GM12878 (cell line): ENCODE measurements at regions not wholly inside any gene's neighbourhood (a gene's known extent, or its start where the extent isn't known, plus 50 kb on each side); places are given as distances from the start of the nearest gene placed in this dataset.

Source experiments
- ATAC-seq: fragments of 200-7000 bp; cut with Tn5 transposase; 3 replicates; pipeline ENCODE4 v1.9.1; 2020; ENCODE audit warnings: mild to moderate bottlenecking, moderate library complexity
- BruUV-seq: library from RNA; stranded (reverse); fragments of 400-500 nt; replicated peaks from 2 replicates; lab custom pipeline; 2021; lab: Mats Ljungman, UMichigan
- CTCF ChIA-PET: fragments of 300-600 bp; sonication (Branson Sonifier 250); formaldehyde crosslinking; extraction: SDS; loops from one replicate; lab custom pipeline; 2021; ENCODE audit warnings: inconsistent platforms; lab: Yijun Ruan, JAX
- POLR2A ChIA-PET: fragments of 350-600 bp; formaldehyde crosslinking; extraction: SDS; loops from one replicate; lab custom pipeline; 2021; ENCODE audit warnings: inconsistent platforms; lab: Charles Lee
- RAD21 ChIA-PET: fragments of 300-600 bp; sonication (Branson Sonifier 250); formaldehyde crosslinking; loops from one replicate; lab custom pipeline; 2023; ENCODE audit warnings: antibody characterized with exemption; ENCODE audit not compliant: unreplicated experiment; lab: Charles Lee
- SMC1A ChIA-PET: fragments of 300-600 bp; sonication (Branson Sonifier 250); formaldehyde crosslinking; loops from one replicate; lab custom pipeline; 2023; ENCODE audit not compliant: unreplicated experiment, uncharacterized antibody; lab: Charles Lee
- DNase-seq: peaks from one replicate; pipeline ENCODE4 v3.0.0-alpha.2; 2011; ENCODE audit warnings: low read depth, low spot score
- FAIRE-seq: peaks from 3 replicates; lab custom pipeline; 2011; peaks lifted over from hg19 to GRCh38; lab: Jason Lieb, UNC
- H2AFZ ChIP-seq: 2 replicates; pipeline ENCODE4 v1.6.0; 2011; ENCODE audit warnings: low read depth, low read length, control low read depth; ENCODE audit not compliant: control insufficient read depth
- H3K27ac ChIP-seq: 2 replicates; pipeline ENCODE4 v1.5.1; 2011; ENCODE audit warnings: control low read depth; ENCODE audit not compliant: control insufficient read depth, insufficient read depth
- H3K27me3 ChIP-seq, 2 experiments: replicated peaks in 1 of 2; 2 replicates each; pipeline versions ENCODE4 v1.6.0 to v1.6.1; 2011; ENCODE audit warnings: low read length in 1 of 2; ENCODE audit not compliant: control insufficient read depth in 2 of 2, insufficient read depth in 2 of 2
- H3K36me3 ChIP-seq, 2 experiments: 2 replicates each; pipeline ENCODE4 v1.5.1; 2011; ENCODE audit warnings: low read length in 1 of 2; ENCODE audit not compliant: control insufficient read depth in 2 of 2, insufficient read depth in 2 of 2
- H3K4me1 ChIP-seq: 2 replicates; pipeline ENCODE4 v1.6.1; 2011; ENCODE audit warnings: mild to moderate bottlenecking, low read length, moderate library complexity, mixed read lengths; ENCODE audit not compliant: control insufficient read depth, insufficient read depth
- H3K4me2 ChIP-seq: 2 replicates; pipeline ENCODE4 v1.6.0; 2011; ENCODE audit warnings: control low read depth; ENCODE audit not compliant: control insufficient read depth, insufficient read depth
- H3K4me3 ChIP-seq: fragments of 200-600 bp; sonication (generic); 2 replicates; pipeline ENCODE4 v1.5.1; 2016
- H3K79me2 ChIP-seq: 2 replicates; pipeline ENCODE4 v1.6.0; 2011; ENCODE audit warnings: low read length; ENCODE audit not compliant: control insufficient read depth, insufficient read depth
- H3K9ac ChIP-seq: 2 replicates; pipeline ENCODE4 v1.8.0; 2011; ENCODE audit warnings: low read length, control low read depth, mixed read lengths; ENCODE audit not compliant: control insufficient read depth, insufficient read depth
- H3K9me3 ChIP-seq: replicated peaks from 3 replicates; pipeline ENCODE4 v1.5.1; 2011; ENCODE audit warnings: mild to moderate bottlenecking, low read length; ENCODE audit not compliant: control insufficient read depth, insufficient read depth
- H4K20me1 ChIP-seq: 2 replicates; pipeline ENCODE4 v1.6.0; 2011; ENCODE audit not compliant: control insufficient read depth, insufficient read depth
- CEBPB ChIP-seq, 2 experiments: fragments of 150-350 bp in 1 of 2; IDR thresholded peaks; 2 replicates each; pipeline ENCODE4 v1.6.1; 2012 to 2014; ENCODE audit warnings: low read depth in 2 of 2, low read length in 2 of 2, borderline replicate concordance in 1 of 2, inconsistent platforms in 1 of 2
- CHD1 ChIP-seq: IDR thresholded peaks from 2 replicates; pipeline ENCODE4 v1.6.1; 2012; ENCODE audit warnings: low read depth, low read length, improper control_type of control experiment
- CREM ChIP-seq: IDR thresholded peaks from 2 replicates; pipeline ENCODE4 v1.6.1; 2014; ENCODE audit warnings: antibody characterized with exemption, low read depth
- EGR1 ChIP-seq, 2 experiments: IDR thresholded peaks; 1 replicate in 1 of 2; 2 replicates in 1 of 2; pipeline ENCODE4 v1.6.1; 2011 to 2012; ENCODE audit warnings: low read depth in 2 of 2, low read length in 2 of 2, borderline replicate concordance in 1 of 2, mild to moderate bottlenecking in 1 of 2, moderate library complexity in 1 of 2
- ESRRA ChIP-seq: IDR thresholded peaks from 2 replicates; pipeline ENCODE4 v1.6.1; 2012; ENCODE audit warnings: mild to moderate bottlenecking, low read length, improper control_type of control experiment
- MYB ChIP-seq: fragments of 150-350 bp; IDR thresholded peaks from 2 replicates; pipeline ENCODE4 v1.6.1; 2014; ENCODE audit warnings: mild to moderate bottlenecking, low read depth, low read length, borderline replicate concordance
- NFIC ChIP-seq: IDR thresholded peaks from 2 replicates; pipeline ENCODE4 v1.6.1; 2012; ENCODE audit warnings: low read depth, mild to moderate bottlenecking, inconsistent platforms, low read length, moderate library complexity
- PML ChIP-seq: IDR thresholded peaks from 2 replicates; pipeline ENCODE4 v1.6.1; 2012; ENCODE audit warnings: low read length, inconsistent platforms
- RUNX3 ChIP-seq: IDR thresholded peaks from 2 replicates; pipeline ENCODE4 v1.6.1; 2012; ENCODE audit warnings: low read length, inconsistent platforms
- WGBS: methylation state at CpG from one replicate; pipeline ENCODE4 v1.1.6; 2016; ENCODE audit warnings: low lambda C conversion rate; ENCODE audit not compliant: insufficient replicate concordance, insufficient coverage; ENCODE audit errors: missing lambda C conversion rate; 5-methylcytosine and 5-hydroxymethylcytosine counted together
- in situ Hi-C: fragments of 300-500 bp; cut with MboI; formaldehyde crosslinking; loops from 9 replicates; pipeline ENCODE4 v1.14.3; 2018; ENCODE audit warnings: mixed read lengths
- intact Hi-C: fragments of 100-400 bp; cut with micrococcal nuclease; formaldehyde crosslinking; loops from one replicate; pipeline ENCODE4 v1.14.2; 2022; ENCODE audit not compliant: unreplicated experiment
- TF ChIP-seq, protein P1 (sequence below): fragments of 450-650 bp; IDR thresholded peaks from 2 replicates; pipeline ENCODE4 v1.6.1; 2017; ENCODE audit warnings: mild to moderate bottlenecking, moderate library complexity
- TF ChIP-seq, protein P2 (sequence below): fragments of 150-350 bp; IDR thresholded peaks from 2 replicates; pipeline ENCODE4 v1.6.1; 2016; ENCODE audit warnings: low read depth, low read length
- TF ChIP-seq, protein P3 (sequence below): fragments of 450-650 bp; IDR thresholded peaks from 2 replicates; pipeline ENCODE4 v1.6.1; 2017; ENCODE audit warnings: mild to moderate bottlenecking

DNA sequence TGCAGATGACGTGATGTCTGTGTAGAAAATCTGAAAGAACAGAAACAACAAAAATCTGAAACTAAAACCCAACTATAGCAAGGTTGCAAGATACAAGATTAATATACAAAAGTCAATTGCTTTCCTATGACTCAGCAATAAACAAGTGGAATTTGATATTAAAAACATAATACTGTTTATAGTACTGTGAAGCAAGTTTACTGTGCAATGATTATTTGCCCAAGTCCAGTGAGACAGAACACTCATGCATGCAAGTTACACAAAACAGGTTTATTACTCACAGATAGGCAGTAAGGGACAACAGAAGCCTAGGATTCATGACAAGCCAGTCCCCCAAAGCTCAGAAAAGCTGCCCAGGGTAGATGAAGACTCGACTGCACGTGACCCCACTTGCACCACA, 62.4 kb upstream of the RAB4A start:
- ChIA-PET RAD21 (no interaction called here), SMC1A (no interaction called here)
- Histone ChIP-seq H3K27ac (no peak overlapping the region), H3K27me3 (peaks cover 2 to 5% of the 10 kb centered on the region in 2 experiments; a peak in 3 of 4 replicates), H3K9ac (no peak overlapping the region), H3K4me3 (no peak overlapping the region)
- 0% methylated on average over 3 of the region's 3 CpGs for WGBS
- TF ChIP-seq ESRRA = no peak
- no peak for TF ChIP-seq MYB
- TF ChIP-seq, protein P1, sequence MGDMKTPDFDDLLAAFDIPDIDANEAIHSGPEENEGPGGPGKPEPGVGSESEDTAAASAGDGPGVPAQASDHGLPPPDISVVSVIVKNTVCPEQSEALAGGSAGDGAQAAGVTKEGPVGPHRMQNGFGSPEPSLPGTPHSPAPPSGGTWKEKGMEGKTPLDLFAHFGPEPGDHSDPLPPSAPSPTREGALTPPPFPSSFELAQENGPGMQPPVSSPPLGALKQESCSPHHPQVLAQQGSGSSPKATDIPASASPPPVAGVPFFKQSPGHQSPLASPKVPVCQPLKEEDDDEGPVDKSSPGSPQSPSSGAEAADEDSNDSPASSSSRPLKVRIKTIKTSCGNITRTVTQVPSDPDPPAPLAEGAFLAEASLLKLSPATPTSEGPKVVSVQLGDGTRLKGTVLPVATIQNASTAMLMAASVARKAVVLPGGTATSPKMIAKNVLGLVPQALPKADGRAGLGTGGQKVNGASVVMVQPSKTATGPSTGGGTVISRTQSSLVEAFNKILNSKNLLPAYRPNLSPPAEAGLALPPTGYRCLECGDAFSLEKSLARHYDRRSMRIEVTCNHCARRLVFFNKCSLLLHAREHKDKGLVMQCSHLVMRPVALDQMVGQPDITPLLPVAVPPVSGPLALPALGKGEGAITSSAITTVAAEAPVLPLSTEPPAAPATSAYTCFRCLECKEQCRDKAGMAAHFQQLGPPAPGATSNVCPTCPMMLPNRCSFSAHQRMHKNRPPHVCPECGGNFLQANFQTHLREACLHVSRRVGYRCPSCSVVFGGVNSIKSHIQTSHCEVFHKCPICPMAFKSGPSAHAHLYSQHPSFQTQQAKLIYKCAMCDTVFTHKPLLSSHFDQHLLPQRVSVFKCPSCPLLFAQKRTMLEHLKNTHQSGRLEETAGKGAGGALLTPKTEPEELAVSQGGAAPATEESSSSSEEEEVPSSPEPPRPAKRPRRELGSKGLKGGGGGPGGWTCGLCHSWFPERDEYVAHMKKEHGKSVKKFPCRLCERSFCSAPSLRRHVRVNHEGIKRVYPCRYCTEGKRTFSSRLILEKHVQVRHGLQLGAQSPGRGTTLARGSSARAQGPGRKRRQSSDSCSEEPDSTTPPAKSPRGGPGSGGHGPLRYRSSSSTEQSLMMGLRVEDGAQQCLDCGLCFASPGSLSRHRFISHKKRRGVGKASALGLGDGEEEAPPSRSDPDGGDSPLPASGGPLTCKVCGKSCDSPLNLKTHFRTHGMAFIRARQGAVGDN = no peak
- TF ChIP-seq RUNX3 = no peak
- TF ChIP-seq PML = no peak
- no peak for TF ChIP-seq CEBPB (IDR thresholded peaks at IDR 0.05; ENCODE audit: borderline replicate concordance in 1 of 2, low read depth in 2 of 2, low read length in 2 of 2)
- TF ChIP-seq, protein P2, sequence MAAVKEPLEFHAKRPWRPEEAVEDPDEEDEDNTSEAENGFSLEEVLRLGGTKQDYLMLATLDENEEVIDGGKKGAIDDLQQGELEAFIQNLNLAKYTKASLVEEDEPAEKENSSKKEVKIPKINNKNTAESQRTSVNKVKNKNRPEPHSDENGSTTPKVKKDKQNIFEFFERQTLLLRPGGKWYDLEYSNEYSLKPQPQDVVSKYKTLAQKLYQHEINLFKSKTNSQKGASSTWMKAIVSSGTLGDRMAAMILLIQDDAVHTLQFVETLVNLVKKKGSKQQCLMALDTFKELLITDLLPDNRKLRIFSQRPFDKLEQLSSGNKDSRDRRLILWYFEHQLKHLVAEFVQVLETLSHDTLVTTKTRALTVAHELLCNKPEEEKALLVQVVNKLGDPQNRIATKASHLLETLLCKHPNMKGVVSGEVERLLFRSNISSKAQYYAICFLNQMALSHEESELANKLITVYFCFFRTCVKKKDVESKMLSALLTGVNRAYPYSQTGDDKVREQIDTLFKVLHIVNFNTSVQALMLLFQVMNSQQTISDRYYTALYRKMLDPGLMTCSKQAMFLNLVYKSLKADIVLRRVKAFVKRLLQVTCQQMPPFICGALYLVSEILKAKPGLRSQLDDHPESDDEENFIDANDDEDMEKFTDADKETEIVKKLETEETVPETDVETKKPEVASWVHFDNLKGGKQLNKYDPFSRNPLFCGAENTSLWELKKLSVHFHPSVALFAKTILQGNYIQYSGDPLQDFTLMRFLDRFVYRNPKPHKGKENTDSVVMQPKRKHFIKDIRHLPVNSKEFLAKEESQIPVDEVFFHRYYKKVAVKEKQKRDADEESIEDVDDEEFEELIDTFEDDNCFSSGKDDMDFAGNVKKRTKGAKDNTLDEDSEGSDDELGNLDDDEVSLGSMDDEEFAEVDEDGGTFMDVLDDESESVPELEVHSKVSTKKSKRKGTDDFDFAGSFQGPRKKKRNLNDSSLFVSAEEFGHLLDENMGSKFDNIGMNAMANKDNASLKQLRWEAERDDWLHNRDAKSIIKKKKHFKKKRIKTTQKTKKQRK = no peak
- no peak for TF ChIP-seq CHD1
- no peak for TF ChIP-seq EGR1 (IDR thresholded peaks at IDR 0.05; ENCODE audit: borderline replicate concordance in 1 of 2, low read depth in 2 of 2, low read length in 2 of 2)
- TF ChIP-seq, protein P3, sequence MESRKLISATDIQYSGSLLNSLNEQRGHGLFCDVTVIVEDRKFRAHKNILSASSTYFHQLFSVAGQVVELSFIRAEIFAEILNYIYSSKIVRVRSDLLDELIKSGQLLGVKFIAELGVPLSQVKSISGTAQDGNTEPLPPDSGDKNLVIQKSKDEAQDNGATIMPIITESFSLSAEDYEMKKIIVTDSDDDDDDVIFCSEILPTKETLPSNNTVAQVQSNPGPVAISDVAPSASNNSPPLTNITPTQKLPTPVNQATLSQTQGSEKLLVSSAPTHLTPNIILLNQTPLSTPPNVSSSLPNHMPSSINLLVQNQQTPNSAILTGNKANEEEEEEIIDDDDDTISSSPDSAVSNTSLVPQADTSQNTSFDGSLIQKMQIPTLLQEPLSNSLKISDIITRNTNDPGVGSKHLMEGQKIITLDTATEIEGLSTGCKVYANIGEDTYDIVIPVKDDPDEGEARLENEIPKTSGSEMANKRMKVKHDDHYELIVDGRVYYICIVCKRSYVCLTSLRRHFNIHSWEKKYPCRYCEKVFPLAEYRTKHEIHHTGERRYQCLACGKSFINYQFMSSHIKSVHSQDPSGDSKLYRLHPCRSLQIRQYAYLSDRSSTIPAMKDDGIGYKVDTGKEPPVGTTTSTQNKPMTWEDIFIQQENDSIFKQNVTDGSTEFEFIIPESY = no peak
- no peak for TF ChIP-seq CREM
- TF ChIP-seq NFIC = no peak
- TF ChIP-seq, all 136 proteins: peak for 0
- ChIA-PET CTCF (interaction anchor here (1.0 kb wide), 1 partner anchor 20 kb away, joined by 3 read pairs; no protein-coding TSS in a partner anchor), POLR2A (no interaction called here)
- FAIRE-seq (no peak), ATAC-seq (no peak), DNase-seq (no peak)
- H3K4me1 ChIP-seq = no peaks in the 10 kb centered on the region
- H3K79me2 ChIP-seq = no peaks in the 10 kb centered on the region
- H3K36me3 ChIP-seq = no peaks in the 10 kb centered on the region
- no TSS peak for BruUV-seq
- no peaks in the 10 kb centered on the region for H3K9me3 ChIP-seq
- no peaks in the 10 kb centered on the region for H4K20me1 ChIP-seq
- H2AFZ ChIP-seq = no peak overlapping the region
- in situ Hi-C loops (no loop called here), intact Hi-C loops (no loop called here)
- no peak overlapping the region for H3K4me2 ChIP-seq
